IMR-90 (cell line): ENCODE measurements at regions not wholly inside any gene's neighbourhood (a gene's known extent, or its start where the extent isn't known, plus 50 kb on each side); places are given as distances from the start of the nearest gene placed in this dataset.

Experiments used
- ATAC-seq: fragments of 200-7000 bp; cut with Tn5 transposase; 2 replicates; pipeline ENCODE4 v1.9.1; 2020; ENCODE audit warnings: low read depth, mild to moderate bottlenecking, moderate library complexity
- BruUV-seq: library from RNA; stranded (reverse); fragments of 400-500 nt; replicated peaks from 2 replicates; lab custom pipeline; 2021; lab: Mats Ljungman, UMichigan
- CTCF ChIA-PET: fragments of 300-600 bp; formaldehyde crosslinking; extraction: SDS; loops from one replicate; lab custom pipeline; 2021; ENCODE audit warnings: antibody characterized with exemption; lab: Yijun Ruan, JAX
- POLR2A ChIA-PET: fragments of 300-600 bp; sonication (Branson Sonifier 250); formaldehyde crosslinking; loops from one replicate; lab custom pipeline; 2022; ENCODE audit warnings: antibody characterized with exemption; ENCODE audit not compliant: unreplicated experiment; lab: Charles Lee
- DNase-seq: peaks from one replicate; pipeline ENCODE4 v3.0.0; 2013
- H2AFZ ChIP-seq: replicated peaks from 2 replicates; pipeline ENCODE3; 2013; ENCODE audit warnings: low read length, mild to moderate bottlenecking; ENCODE audit not compliant: poor library complexity
- H2AK5ac ChIP-seq: 2 replicates; pipeline ENCODE4 v1.6.1; 2013; ENCODE audit warnings: low read depth, low read length, inconsistent platforms
- H2AK9ac ChIP-seq: replicated peaks from 2 replicates; pipeline ENCODE3; 2013; ENCODE audit warnings: mild to moderate bottlenecking, low read depth, low read length, moderate library complexity; ENCODE audit not compliant: poor library complexity
- H2BK120ac ChIP-seq: 2 replicates; pipeline ENCODE4 v1.6.1; 2013; ENCODE audit warnings: low read depth, low read length, inconsistent platforms
- H2BK15ac ChIP-seq: 3 replicates; pipeline ENCODE4 v1.6.1; 2013; ENCODE audit warnings: low read depth, low read length, inconsistent platforms
- H2BK20ac ChIP-seq: 2 replicates; pipeline ENCODE4 v1.6.1; 2013; ENCODE audit warnings: low read depth, mild to moderate bottlenecking, inconsistent platforms, low read length, moderate library complexity
- H2BK5ac ChIP-seq: 2 replicates; pipeline ENCODE4 v1.6.1; 2013; ENCODE audit warnings: mild to moderate bottlenecking, low read depth, low read length, inconsistent platforms; ENCODE audit not compliant: poor library complexity, severe bottlenecking
- H3K14ac ChIP-seq: replicated peaks from 2 replicates; pipeline ENCODE4 v1.6.1; 2013; ENCODE audit warnings: low read depth, low read length, inconsistent platforms
- H3K18ac ChIP-seq: 2 replicates; pipeline ENCODE4 v1.6.1; 2013; ENCODE audit warnings: low read depth, low read length, control low read depth
- H3K23ac ChIP-seq: 2 replicates; pipeline ENCODE4 v1.6.1; 2013; ENCODE audit warnings: low read depth, low read length, inconsistent platforms
- H3K27ac ChIP-seq: 2 replicates; pipeline ENCODE4 v1.5.1; 2013; ENCODE audit warnings: mild to moderate bottlenecking, control low read depth, low read length; ENCODE audit not compliant: insufficient read depth
- H3K27me3 ChIP-seq: 2 replicates; pipeline ENCODE4 v1.6.1; 2013; ENCODE audit warnings: low read length; ENCODE audit not compliant: control insufficient read depth, insufficient read depth
- H3K36me3 ChIP-seq: 2 replicates; pipeline ENCODE4 v1.6.1; 2013; ENCODE audit warnings: low read length, mixed read lengths; ENCODE audit not compliant: control insufficient read depth, insufficient read depth
- H3K4ac ChIP-seq: 2 replicates; pipeline ENCODE4 v1.6.1; 2013; ENCODE audit warnings: low read depth, low read length, inconsistent platforms
- H3K4me1 ChIP-seq: 2 replicates; pipeline ENCODE4 v1.6.1; 2013; ENCODE audit warnings: low read length, mixed read lengths; ENCODE audit not compliant: control insufficient read depth, insufficient read depth
- H3K4me2 ChIP-seq: 2 replicates; pipeline ENCODE4 v1.6.1; 2013; ENCODE audit warnings: low read depth, mild to moderate bottlenecking, control low read depth, low read length, moderate library complexity
- H3K4me3 ChIP-seq: 2 replicates; pipeline ENCODE4 v1.5.1; 2013; ENCODE audit warnings: low read depth, mild to moderate bottlenecking, control low read depth, low read length, moderate library complexity; ENCODE audit not compliant: insufficient read depth
- H3K56ac ChIP-seq: 2 replicates; pipeline ENCODE4 v1.6.1; 2013; ENCODE audit warnings: low read length, inconsistent platforms; ENCODE audit not compliant: insufficient read depth; ENCODE audit errors: extremely low read depth
- H3K79me1 ChIP-seq, 2 experiments: 2 replicates each; pipeline ENCODE4 v1.6.1; 2013; ENCODE audit warnings: low read length in 2 of 2, inconsistent platforms in 1 of 2, low read depth in 1 of 2
- H3K9ac ChIP-seq: 2 replicates; pipeline ENCODE4 v1.6.1; 2013; ENCODE audit warnings: low read depth, low read length, control low read depth
- H3K9me1 ChIP-seq: 2 replicates; pipeline ENCODE4 v1.6.1; 2013; ENCODE audit warnings: low read length, inconsistent platforms; ENCODE audit not compliant: insufficient read depth
- H3K9me3 ChIP-seq: 2 replicates; pipeline ENCODE4 v1.6.1; 2013; ENCODE audit warnings: low read length; ENCODE audit not compliant: control insufficient read depth, insufficient read depth
- H4K20me1 ChIP-seq: 2 replicates; pipeline ENCODE4 v1.6.1; 2013; ENCODE audit warnings: low read length, inconsistent platforms; ENCODE audit not compliant: insufficient read depth
- H4K5ac ChIP-seq: 2 replicates; pipeline ENCODE4 v1.6.1; 2013; ENCODE audit warnings: mild to moderate bottlenecking, low read depth, low read length, control low read depth
- H4K8ac ChIP-seq, 2 experiments: 2 replicates each; pipeline ENCODE4 v1.6.1; 2013; ENCODE audit warnings: low read depth in 2 of 2, low read length in 2 of 2, control low read depth in 1 of 2, inconsistent platforms in 1 of 2
- H4K91ac ChIP-seq: 2 replicates; pipeline ENCODE4 v1.6.1; 2013; ENCODE audit warnings: low read depth, low read length, inconsistent platforms; ENCODE audit not compliant: insufficient read depth
- BHLHE40 ChIP-seq: fragments of 150-350 bp; IDR thresholded peaks from 2 replicates; pipeline ENCODE4 v1.6.1; 2016; ENCODE audit warnings: mild to moderate bottlenecking, low read depth, low read length
- CHD1 ChIP-seq: IDR thresholded peaks from 2 replicates; pipeline ENCODE4 v1.6.1; 2012; ENCODE audit warnings: low read depth, low read length, improper control_type of control experiment
- MXI1 ChIP-seq: IDR thresholded peaks from 2 replicates; pipeline ENCODE4 v1.6.1; 2012; ENCODE audit warnings: low read depth, mild to moderate bottlenecking, low read length, moderate library complexity, borderline replicate concordance
- RAD21 ChIP-seq: IDR thresholded peaks from 2 replicates; pipeline ENCODE4 v1.6.1; 2012; ENCODE audit warnings: low read length, improper control_type of control experiment
- whole genome bisulfite sequencing, 2 experiments: methylation state at CpG; one replicate each; pipeline versions ENCODE4 v1.1.5 to v1.1.7; 2013; ENCODE audit warnings: missing lambda C conversion rate in 2 of 2; ENCODE audit not compliant: insufficient read length in 1 of 2; ENCODE audit errors: extremely low coverage in 2 of 2; 5-methylcytosine and 5-hydroxymethylcytosine counted together
- dilution Hi-C: fragments of 300-500 bp; cut with HindIII; formaldehyde crosslinking; loops from one replicate; pipeline ENCODE4 v1.14.3; 2018; ENCODE audit warnings: low sequenced_read_pairs; ENCODE audit not compliant: unreplicated experiment
- in situ Hi-C: fragments of 300-500 bp; cut with MboI; formaldehyde crosslinking; loops from 3 replicates; pipeline ENCODE4 v1.14.3; 2019; ENCODE audit warnings: low sequenced_read_pairs, inconsistent platforms, mixed read lengths
- intact Hi-C: fragments of 100-400 bp; cut with micrococcal nuclease; formaldehyde crosslinking; loops from 2 replicates; pipeline ENCODE4 v1.10.0; 2022
- TF ChIP-seq, protein P1 (sequence below): fragments of 150-350 bp; IDR thresholded peaks from 2 replicates; pipeline ENCODE4 v1.6.1; 2017; ENCODE audit warnings: mild to moderate bottlenecking, antibody characterized with exemption, low read length, low read depth
- TF ChIP-seq, protein P2 (sequence below): fragments of 150-350 bp; IDR thresholded peaks from 2 replicates; pipeline ENCODE4 v1.6.1; 2016; ENCODE audit warnings: low read depth, mild to moderate bottlenecking, low read length, moderate library complexity, borderline replicate concordance

DNA sequence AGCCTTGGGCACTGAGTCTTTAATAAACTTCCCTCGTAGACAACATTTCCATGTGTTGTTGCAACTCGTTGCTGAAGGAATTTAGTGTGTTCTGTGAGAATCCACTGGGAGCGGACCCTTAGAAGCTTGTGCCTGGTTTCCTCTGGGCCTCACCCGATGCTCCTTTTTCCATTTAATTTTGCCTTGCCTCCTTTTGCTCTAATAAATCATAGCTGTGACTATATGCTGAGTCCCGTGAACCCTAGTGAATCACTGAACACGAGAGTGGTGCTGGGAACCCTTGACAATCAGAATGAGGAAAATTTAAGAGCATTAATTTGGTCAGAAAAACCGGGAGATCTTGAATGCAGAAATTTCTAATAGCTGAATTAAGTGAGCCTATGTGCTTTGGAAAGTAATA, 291.1 kb upstream of the ZNF608 start:
- Histone ChIP-seq H4K91ac (no peak overlapping the region), H3K27ac (no peak overlapping the region), H3K27me3 (no peaks in the 10 kb centered on the region), H3K14ac (0 out of 2 replicates have a peak overlapping the region, but pooled peaks have one; percentile 49), H2BK120ac (no peak overlapping the region), H3K4me3 (no peak overlapping the region), H3K36me3 (no peaks in the 10 kb centered on the region), H3K4ac (no peak overlapping the region), H4K20me1 (no peaks in the 10 kb centered on the region), H3K9ac (no peak overlapping the region), H3K4me1 (peaks cover 7% of the 10 kb centered on the region; the same call in 1 of the 2 replicates), H3K56ac (no peak overlapping the region), H3K9me1 (no peaks in the 10 kb centered on the region), H2BK20ac (no peak overlapping the region), H4K8ac (no peak overlapping the region), H3K18ac (no peak overlapping the region), H3K79me1 (no peaks in the 10 kb centered on the region), H4K5ac (no peak overlapping the region), H3K9me3 (no peaks in the 10 kb centered on the region), H2AK9ac (no peak overlapping the region), H2AFZ (no peak overlapping the region), H2AK5ac (0 out of 2 replicates have a peak overlapping the region, but pooled peaks have one; percentile 23), H2BK15ac (no peak overlapping the region), H3K23ac (no peak overlapping the region), H3K4me2 (no peak overlapping the region), H2BK5ac (no peak overlapping the region)
- no peak for TF ChIP-seq RAD21
- TF ChIP-seq CHD1, result no peak
- no peak for TF ChIP-seq BHLHE40
- no peak for TF ChIP-seq MXI1
- TF ChIP-seq, protein P1, sequence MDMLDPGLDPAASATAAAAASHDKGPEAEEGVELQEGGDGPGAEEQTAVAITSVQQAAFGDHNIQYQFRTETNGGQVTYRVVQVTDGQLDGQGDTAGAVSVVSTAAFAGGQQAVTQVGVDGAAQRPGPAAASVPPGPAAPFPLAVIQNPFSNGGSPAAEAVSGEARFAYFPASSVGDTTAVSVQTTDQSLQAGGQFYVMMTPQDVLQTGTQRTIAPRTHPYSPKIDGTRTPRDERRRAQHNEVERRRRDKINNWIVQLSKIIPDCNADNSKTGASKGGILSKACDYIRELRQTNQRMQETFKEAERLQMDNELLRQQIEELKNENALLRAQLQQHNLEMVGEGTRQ, result no peak
- TF ChIP-seq, protein P2, sequence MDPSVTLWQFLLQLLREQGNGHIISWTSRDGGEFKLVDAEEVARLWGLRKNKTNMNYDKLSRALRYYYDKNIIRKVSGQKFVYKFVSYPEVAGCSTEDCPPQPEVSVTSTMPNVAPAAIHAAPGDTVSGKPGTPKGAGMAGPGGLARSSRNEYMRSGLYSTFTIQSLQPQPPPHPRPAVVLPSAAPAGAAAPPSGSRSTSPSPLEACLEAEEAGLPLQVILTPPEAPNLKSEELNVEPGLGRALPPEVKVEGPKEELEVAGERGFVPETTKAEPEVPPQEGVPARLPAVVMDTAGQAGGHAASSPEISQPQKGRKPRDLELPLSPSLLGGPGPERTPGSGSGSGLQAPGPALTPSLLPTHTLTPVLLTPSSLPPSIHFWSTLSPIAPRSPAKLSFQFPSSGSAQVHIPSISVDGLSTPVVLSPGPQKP, result no peak
- intact Hi-C loops, result no loop called here
- WGBS, 2 experiments, result 87% methylated on average over 3 of the region's 7 CpGs; no CpG with 5 or more reads in 1 of the 2 experiments
- DNase-seq (no peak), ATAC-seq (no peak)
- BruUV-seq, result no TSS peak
- in situ Hi-C loops, result no loop called here
- ChIA-PET POLR2A (no interaction called here), CTCF (interaction anchor here (0.6 kb wide), 1 partner anchor 367 kb away, joined by 4 read pairs; no protein-coding TSS in a partner anchor)
- dilution Hi-C loops, result no loop called here
